HCT116 (cell line): ENCODE measurements at regions not wholly inside any gene's neighbourhood (a gene's known extent, or its start where the extent isn't known, plus 50 kb on each side); places are given as distances from the start of the nearest gene placed in this dataset.

Experiments
- CBX3 ChIP-seq: IDR thresholded peaks from 2 replicates; pipeline ENCODE4 v1.6.1; 2012; ENCODE audit warnings: low read depth
- CTCF ChIP-seq, 3 experiments: fragments of 200-600 bp in 1 of 3; sonication (generic) in 1 of 3; IDR thresholded peaks in 2 of 3; conservative IDR thresholded peaks in 1 of 3; 2 replicates each; pipeline ENCODE4 v1.5.1; 2012 to 2017; ENCODE audit warnings: low read depth in 2 of 3, low read length in 2 of 3, antibody characterized with exemption in 1 of 3, borderline replicate concordance in 1 of 3, control low read depth in 1 of 3, mild to moderate bottlenecking in 1 of 3, mixed read lengths in 1 of 3, mixed run types in 1 of 3, moderate library complexity in 1 of 3; ENCODE audit not compliant: insufficient read depth in 1 of 3
- ELF1 ChIP-seq: IDR thresholded peaks from 2 replicates; pipeline ENCODE4 v1.6.1; 2012; ENCODE audit warnings: low read depth, borderline replicate concordance
- EZH2phosphoT487 ChIP-seq: fragments of 200-600 bp; IDR thresholded peaks from 2 replicates; pipeline ENCODE4 v1.6.1; 2018; ENCODE audit warnings: antibody characterized with exemption, borderline replicate concordance
- FOSL1 ChIP-seq: IDR thresholded peaks from 2 replicates; pipeline ENCODE4 v1.6.1; 2012; ENCODE audit warnings: low read depth
- JUND ChIP-seq: IDR thresholded peaks from 2 replicates; pipeline ENCODE4 v1.6.1; 2012
- MAX ChIP-seq: IDR thresholded peaks from 2 replicates; pipeline ENCODE4 v1.6.1; 2012
- POLR2A ChIP-seq: IDR thresholded peaks from 2 replicates; pipeline ENCODE4 v1.7.0; 2011; ENCODE audit warnings: borderline replicate concordance; ENCODE audit not compliant: insufficient read depth, insufficient read length; ENCODE audit errors: extremely low read depth
- REST ChIP-seq: IDR thresholded peaks from 2 replicates; pipeline ENCODE4 v1.6.1; 2012; ENCODE audit warnings: low read depth
- SRF ChIP-seq: IDR thresholded peaks from 2 replicates; pipeline ENCODE4 v1.6.1; 2012; ENCODE audit warnings: low read depth
- TCF7L2 ChIP-seq: IDR thresholded peaks from 2 replicates; pipeline ENCODE4 v1.7.0; 2011; ENCODE audit warnings: borderline replicate concordance, inconsistent platforms; ENCODE audit not compliant: insufficient read depth, insufficient read length; ENCODE audit errors: extremely low read depth
- YY1 ChIP-seq: IDR thresholded peaks from 2 replicates; pipeline ENCODE4 v1.6.1; 2011; ENCODE audit warnings: low read length, low read depth, moderate library complexity, mild to moderate bottlenecking; ENCODE audit not compliant: insufficient replicate concordance; ENCODE audit errors: extremely low read depth
- ZFX ChIP-seq: fragments of 450-650 bp; IDR thresholded peaks from 2 replicates; pipeline ENCODE4 v1.6.1; 2017

- TF ChIP-seq REST, result no peak
- TF ChIP-seq FOSL1, result no peak
- no peak for TF ChIP-seq ZFX
- no peak for TF ChIP-seq EZH2phosphoT487
- TF ChIP-seq ELF1, result no peak
- TF ChIP-seq YY1, result no peak
- TF ChIP-seq CTCF (IDR thresholded peaks at IDR 0.05 in 2 of 3, conservative IDR thresholded peaks at IDR 0.05 in 1 of 3; ENCODE audit: borderline replicate concordance in 1 of 3, insufficient read depth in 1 of 3, low read depth in 2 of 3, low read length in 2 of 3), result no peak
- no peak for TF ChIP-seq MAX
- no peak for TF ChIP-seq SRF
- TF ChIP-seq CBX3, result no peak
- TF ChIP-seq POLR2A, result no peak
- TF ChIP-seq TCF7L2, result no peak
- no peak for TF ChIP-seq JUND
These were observed 49.8 kb upstream of the TEX264 start (continued) for GRCh38 chr3:51621091-51621892.
